ENCODE measurements at regions not wholly inside any gene's neighbourhood (a gene's known extent, or its start where the extent isn't known, plus 50 kb on each side); places are given as distances from the start of the nearest gene placed in this dataset.

DNA sequence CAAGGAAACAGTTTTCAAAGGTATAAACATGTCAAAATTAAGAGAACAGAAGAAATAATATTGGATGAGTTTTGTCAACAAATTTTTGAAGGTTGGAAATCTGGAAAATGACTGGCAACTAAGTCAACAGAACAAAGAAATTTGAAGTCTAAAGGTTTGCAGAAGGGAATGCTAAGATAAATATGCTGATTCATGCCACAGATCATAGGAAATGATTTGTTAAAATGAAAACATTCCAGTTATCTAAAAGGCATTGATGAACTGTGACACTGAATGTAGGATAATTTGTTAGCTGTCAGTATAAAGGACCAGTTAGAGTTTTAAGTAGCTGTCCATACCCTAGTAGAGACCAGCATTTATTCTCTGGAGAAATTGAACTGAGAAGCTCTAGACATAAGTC, 157.9 kb upstream of the CHRM3 start:
- H3K4me3 ChIP-seq (ENCODE audit: low read depth in 1 of 3, low read length in 3 of 3), result no peak overlapping the region
- TF ChIP-seq, protein P1, sequence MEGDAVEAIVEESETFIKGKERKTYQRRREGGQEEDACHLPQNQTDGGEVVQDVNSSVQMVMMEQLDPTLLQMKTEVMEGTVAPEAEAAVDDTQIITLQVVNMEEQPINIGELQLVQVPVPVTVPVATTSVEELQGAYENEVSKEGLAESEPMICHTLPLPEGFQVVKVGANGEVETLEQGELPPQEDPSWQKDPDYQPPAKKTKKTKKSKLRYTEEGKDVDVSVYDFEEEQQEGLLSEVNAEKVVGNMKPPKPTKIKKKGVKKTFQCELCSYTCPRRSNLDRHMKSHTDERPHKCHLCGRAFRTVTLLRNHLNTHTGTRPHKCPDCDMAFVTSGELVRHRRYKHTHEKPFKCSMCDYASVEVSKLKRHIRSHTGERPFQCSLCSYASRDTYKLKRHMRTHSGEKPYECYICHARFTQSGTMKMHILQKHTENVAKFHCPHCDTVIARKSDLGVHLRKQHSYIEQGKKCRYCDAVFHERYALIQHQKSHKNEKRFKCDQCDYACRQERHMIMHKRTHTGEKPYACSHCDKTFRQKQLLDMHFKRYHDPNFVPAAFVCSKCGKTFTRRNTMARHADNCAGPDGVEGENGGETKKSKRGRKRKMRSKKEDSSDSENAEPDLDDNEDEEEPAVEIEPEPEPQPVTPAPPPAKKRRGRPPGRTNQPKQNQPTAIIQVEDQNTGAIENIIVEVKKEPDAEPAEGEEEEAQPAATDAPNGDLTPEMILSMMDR (IDR thresholded peaks at IDR 0.05; ENCODE audit: low read depth, low read length, missing input control), result no peak
- TF ChIP-seq JUND (IDR thresholded peaks at IDR 0.05) (no peak), HNF4G (IDR thresholded peaks at IDR 0.05) (no peak), SP1 (IDR thresholded peaks at IDR 0.05) (no peak), HNF4A (conservative IDR thresholded peaks at IDR 0.05) (no peak), EGR1 (IDR thresholded peaks at IDR 0.05; ENCODE audit: low read depth in 2 of 2) (no peak), NR2F2 (IDR thresholded peaks at IDR 0.05) (no peak)
- TF ChIP-seq, protein P2, sequence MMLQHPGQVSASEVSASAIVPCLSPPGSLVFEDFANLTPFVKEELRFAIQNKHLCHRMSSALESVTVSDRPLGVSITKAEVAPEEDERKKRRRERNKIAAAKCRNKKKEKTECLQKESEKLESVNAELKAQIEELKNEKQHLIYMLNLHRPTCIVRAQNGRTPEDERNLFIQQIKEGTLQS (IDR thresholded peaks at IDR 0.05), result no peak
- TF ChIP-seq, protein P3, sequence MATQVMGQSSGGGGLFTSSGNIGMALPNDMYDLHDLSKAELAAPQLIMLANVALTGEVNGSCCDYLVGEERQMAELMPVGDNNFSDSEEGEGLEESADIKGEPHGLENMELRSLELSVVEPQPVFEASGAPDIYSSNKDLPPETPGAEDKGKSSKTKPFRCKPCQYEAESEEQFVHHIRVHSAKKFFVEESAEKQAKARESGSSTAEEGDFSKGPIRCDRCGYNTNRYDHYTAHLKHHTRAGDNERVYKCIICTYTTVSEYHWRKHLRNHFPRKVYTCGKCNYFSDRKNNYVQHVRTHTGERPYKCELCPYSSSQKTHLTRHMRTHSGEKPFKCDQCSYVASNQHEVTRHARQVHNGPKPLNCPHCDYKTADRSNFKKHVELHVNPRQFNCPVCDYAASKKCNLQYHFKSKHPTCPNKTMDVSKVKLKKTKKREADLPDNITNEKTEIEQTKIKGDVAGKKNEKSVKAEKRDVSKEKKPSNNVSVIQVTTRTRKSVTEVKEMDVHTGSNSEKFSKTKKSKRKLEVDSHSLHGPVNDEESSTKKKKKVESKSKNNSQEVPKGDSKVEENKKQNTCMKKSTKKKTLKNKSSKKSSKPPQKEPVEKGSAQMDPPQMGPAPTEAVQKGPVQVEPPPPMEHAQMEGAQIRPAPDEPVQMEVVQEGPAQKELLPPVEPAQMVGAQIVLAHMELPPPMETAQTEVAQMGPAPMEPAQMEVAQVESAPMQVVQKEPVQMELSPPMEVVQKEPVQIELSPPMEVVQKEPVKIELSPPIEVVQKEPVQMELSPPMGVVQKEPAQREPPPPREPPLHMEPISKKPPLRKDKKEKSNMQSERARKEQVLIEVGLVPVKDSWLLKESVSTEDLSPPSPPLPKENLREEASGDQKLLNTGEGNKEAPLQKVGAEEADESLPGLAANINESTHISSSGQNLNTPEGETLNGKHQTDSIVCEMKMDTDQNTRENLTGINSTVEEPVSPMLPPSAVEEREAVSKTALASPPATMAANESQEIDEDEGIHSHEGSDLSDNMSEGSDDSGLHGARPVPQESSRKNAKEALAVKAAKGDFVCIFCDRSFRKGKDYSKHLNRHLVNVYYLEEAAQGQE (IDR thresholded peaks at IDR 0.05), result no peak
- TF ChIP-seq, protein P4, sequence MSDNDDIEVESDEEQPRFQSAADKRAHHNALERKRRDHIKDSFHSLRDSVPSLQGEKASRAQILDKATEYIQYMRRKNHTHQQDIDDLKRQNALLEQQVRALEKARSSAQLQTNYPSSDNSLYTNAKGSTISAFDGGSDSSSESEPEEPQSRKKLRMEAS (IDR thresholded peaks at IDR 0.05), result no peak

DNA sequence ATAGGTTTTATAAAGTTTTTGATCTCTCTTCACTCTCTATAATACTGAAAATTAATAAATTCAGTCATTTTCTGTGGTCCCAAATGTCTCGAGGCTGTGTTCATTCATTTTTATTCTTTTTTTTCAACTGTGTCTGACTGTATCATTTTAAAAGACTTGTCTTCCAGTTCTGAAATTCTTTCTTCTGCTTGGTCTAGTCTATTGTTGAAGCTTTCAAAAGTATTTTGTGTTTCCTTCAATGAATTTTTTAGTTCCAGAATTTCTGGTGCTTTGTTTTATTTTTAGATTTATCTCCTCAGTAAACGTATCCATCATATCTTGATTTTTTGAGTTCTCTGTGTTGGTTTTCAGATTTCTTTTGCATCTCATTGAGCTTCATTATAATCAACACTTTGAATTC, 161.0 kb upstream of the CHRM3 start:
- no peak for DNase-seq (ENCODE audit: low spot score)
- TF ChIP-seq JUND (IDR thresholded peaks at IDR 0.05), result no peak
- TF ChIP-seq GABPA (IDR thresholded peaks at IDR 0.05 in 1 of 2, conservative IDR thresholded peaks at IDR 0.05 in 1 of 2), result no peak
- TF ChIP-seq RXRA (IDR thresholded peaks at IDR 0.05), result no peak
- no peak for TF ChIP-seq FOXA2 (IDR thresholded peaks at IDR 0.05)
- TF ChIP-seq, protein P3 (IDR thresholded peaks at IDR 0.05), result no peak
- no peak for TF ChIP-seq RAD21 (IDR thresholded peaks at IDR 0.05)
- no peak for TF ChIP-seq SP1 (IDR thresholded peaks at IDR 0.05)
- TF ChIP-seq, protein P5, sequence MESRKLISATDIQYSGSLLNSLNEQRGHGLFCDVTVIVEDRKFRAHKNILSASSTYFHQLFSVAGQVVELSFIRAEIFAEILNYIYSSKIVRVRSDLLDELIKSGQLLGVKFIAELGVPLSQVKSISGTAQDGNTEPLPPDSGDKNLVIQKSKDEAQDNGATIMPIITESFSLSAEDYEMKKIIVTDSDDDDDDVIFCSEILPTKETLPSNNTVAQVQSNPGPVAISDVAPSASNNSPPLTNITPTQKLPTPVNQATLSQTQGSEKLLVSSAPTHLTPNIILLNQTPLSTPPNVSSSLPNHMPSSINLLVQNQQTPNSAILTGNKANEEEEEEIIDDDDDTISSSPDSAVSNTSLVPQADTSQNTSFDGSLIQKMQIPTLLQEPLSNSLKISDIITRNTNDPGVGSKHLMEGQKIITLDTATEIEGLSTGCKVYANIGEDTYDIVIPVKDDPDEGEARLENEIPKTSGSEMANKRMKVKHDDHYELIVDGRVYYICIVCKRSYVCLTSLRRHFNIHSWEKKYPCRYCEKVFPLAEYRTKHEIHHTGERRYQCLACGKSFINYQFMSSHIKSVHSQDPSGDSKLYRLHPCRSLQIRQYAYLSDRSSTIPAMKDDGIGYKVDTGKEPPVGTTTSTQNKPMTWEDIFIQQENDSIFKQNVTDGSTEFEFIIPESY (IDR thresholded peaks at IDR 0.05), result no peak
- TF ChIP-seq EGR1 (IDR thresholded peaks at IDR 0.05; ENCODE audit: low read depth in 2 of 2), result no peak
- no peak for TF ChIP-seq YY1 (IDR thresholded peaks at IDR 0.05)
- no peak for TF ChIP-seq TAF1 (conservative IDR thresholded peaks at IDR 0.05)
- no peak overlapping the region for H3K4me3 ChIP-seq (ENCODE audit: low read depth in 1 of 3, low read length in 3 of 3)
- 55% methylated on average over 2 of the region's 2 CpGs for WGBS
- no peaks in the 10 kb centered on the region for H3K4me1 ChIP-seq (ENCODE audit: control insufficient read depth in 4 of 4, insufficient read depth in 4 of 4, low read length in 3 of 4)
- no peak overlapping the region for H3K9ac ChIP-seq (ENCODE audit: low read depth in 1 of 2, low read length in 2 of 2)
- no peak overlapping the region for H3K27ac ChIP-seq (ENCODE audit: low read depth in 1 of 2, low read length in 2 of 2)
- H3K27me3 ChIP-seq (ENCODE audit: control insufficient read depth in 4 of 4, insufficient read depth in 4 of 4, low read length in 3 of 4), result no peaks in the 10 kb centered on the region
- H3K36me3 ChIP-seq (ENCODE audit: control insufficient read depth in 4 of 4, insufficient read depth in 3 of 4, low read depth in 1 of 4, low read length in 3 of 4), result no peaks in the 10 kb centered on the region
- peaks cover 0 to 9% (median 2%) of the 10 kb centered on the region in 4 donors for H3K9me3 ChIP-seq (ENCODE audit: control insufficient read depth in 4 of 4, low read length in 3 of 4)

More for the DNA sequence above, 157.9 kb upstream of the CHRM3 start:
- Histone ChIP-seq H3K4me1 (ENCODE audit: control insufficient read depth in 4 of 4, insufficient read depth in 4 of 4, low read length in 3 of 4) (no peaks in the 10 kb centered on the region), H3K36me3 (ENCODE audit: control insufficient read depth in 4 of 4, insufficient read depth in 3 of 4, low read depth in 1 of 4, low read length in 3 of 4) (no peaks in the 10 kb centered on the region), H3K9ac (ENCODE audit: low read depth in 1 of 2, low read length in 2 of 2) (no peak overlapping the region), H3K27me3 (ENCODE audit: control insufficient read depth in 4 of 4, insufficient read depth in 4 of 4, low read length in 3 of 4) (no peaks in the 10 kb centered on the region), H3K9me3 (ENCODE audit: control insufficient read depth in 4 of 4, low read length in 3 of 4) (peaks cover 0 to 3% (median 2%) of the 10 kb centered on the region in 4 donors), H3K27ac (ENCODE audit: low read depth in 1 of 2, low read length in 2 of 2) (no peak overlapping the region)
- DNase-seq (ENCODE audit: low spot score), result no peak
